ENCODE measurements at regions not wholly inside any gene's neighbourhood (a gene's known extent, or its start where the extent isn't known, plus 50 kb on each side); places are given as distances from the start of the nearest gene placed in this dataset.

- TF ChIP-seq CTCF (conservative IDR thresholded peaks at IDR 0.05 in 1 of 2, IDR thresholded peaks at IDR 0.05 in 1 of 2; ENCODE audit: extremely low read depth in 1 of 2, insufficient read depth in 1 of 2, low read depth in 1 of 2, low read length in 2 of 2) (no peak), EZH2 (IDR thresholded peaks at IDR 0.05; ENCODE audit: borderline replicate concordance, low read length) (no peak)
Observed at GRCh38 chr1:183721041-183721440, 67.9 kb upstream of the APOBEC4 start.
